SK-N-MC (cell line): ENCODE measurements at regions not wholly inside any gene's neighbourhood (a gene's known extent, or its start where the extent isn't known, plus 50 kb on each side); places are given as distances from the start of the nearest gene placed in this dataset.

Experiments
- EZH2 ChIP-seq: fragments of 200-600 bp; sonication (generic); IDR thresholded peaks from one replicate; pipeline ENCODE4 v1.6.1; 2017; ENCODE audit warnings: antibody characterized with exemption
- FOXP2 ChIP-seq: optimal IDR thresholded peaks from 2 replicates; pipeline ENCODE3; 2011; ENCODE audit warnings: mild to moderate bottlenecking, moderate library complexity; ENCODE audit not compliant: insufficient read depth; ENCODE audit errors: extremely low read length, control extremely low read depth
- POLR2AphosphoS5 ChIP-seq: IDR thresholded peaks from 2 replicates; pipeline ENCODE4 v1.6.1; 2012; ENCODE audit warnings: mild to moderate bottlenecking, low read depth, low read length, borderline replicate concordance

DNA sequence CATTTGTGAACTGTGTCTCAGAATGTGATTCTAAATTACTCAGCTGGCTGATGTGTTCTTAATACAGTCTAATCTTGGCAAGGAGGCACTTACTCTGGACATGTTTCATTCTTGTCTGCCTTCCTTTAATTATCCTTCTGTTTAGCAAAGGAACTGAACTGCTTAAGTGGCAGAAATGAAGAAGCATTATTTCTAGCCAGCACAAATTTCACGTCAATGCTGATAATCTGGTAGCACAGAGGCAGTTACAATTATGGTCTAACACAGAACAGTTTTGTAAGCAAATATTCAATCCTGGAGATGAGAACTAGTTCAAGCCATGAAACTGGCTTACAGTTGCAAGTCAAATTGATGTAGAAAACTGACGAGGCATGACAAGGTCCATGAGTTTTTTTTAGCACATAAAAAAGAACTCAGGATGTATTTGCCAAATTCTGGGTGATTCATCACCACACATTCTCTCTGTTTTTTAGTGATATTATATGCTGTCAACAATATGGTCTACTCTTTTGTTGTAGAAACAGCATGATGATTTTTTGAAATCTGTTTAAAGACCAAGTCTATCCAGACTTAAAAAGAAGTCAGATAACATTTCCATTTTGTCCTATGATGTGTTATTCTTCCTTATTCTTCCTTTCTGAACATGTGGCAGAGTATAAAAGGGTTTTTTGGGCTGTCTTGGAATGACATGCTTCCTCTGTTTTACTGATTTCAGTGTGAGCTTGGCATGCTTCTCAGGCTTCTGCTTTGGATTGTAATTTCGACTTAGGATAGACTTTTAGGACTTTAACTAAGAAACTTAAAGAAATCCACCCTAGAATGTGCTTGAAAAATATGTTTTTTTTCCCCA, 154.8 kb downstream of the DNAJB9 start:
- no peak for TF ChIP-seq EZH2
- TF ChIP-seq POLR2AphosphoS5 = no peak
- no peak for TF ChIP-seq FOXP2
